NB4 (cell line): ENCODE measurements at regions not wholly inside any gene's neighbourhood (a gene's known extent, or its start where the extent isn't known, plus 50 kb on each side); places are given as distances from the start of the nearest gene placed in this dataset.

Source experiments
- POLR2A ChIP-seq: IDR thresholded peaks from 2 replicates; pipeline ENCODE4 v1.6.1; 2011; ENCODE audit warnings: mild to moderate bottlenecking; ENCODE audit not compliant: insufficient read length; ENCODE audit errors: extremely low read depth
- TF ChIP-seq, protein P1 (sequence below): IDR thresholded peaks from one replicate; pipeline ENCODE4 v1.5.1; 2012; ENCODE audit warnings: low read depth, low read length

DNA sequence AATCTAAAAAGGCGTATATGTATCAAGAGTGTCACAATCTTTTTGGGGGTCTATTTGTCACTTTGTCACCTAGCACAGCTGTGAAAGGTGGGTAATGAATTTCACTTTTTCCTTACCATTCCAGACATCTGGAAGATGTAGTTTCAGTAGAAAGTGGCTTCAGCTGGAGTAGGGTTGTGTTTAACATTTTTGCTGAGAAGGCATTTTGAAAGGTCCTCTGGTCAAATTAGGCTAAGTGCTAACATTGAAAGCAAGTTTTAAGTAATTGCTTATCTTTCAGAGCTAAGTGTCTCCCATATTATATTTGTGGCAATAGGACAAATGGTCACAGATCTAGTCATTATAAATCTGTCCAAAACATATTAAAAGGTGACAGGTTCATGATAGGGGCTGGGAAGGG lies 542.1 kb upstream of the SPHKAP start:
- TF ChIP-seq, protein P1, sequence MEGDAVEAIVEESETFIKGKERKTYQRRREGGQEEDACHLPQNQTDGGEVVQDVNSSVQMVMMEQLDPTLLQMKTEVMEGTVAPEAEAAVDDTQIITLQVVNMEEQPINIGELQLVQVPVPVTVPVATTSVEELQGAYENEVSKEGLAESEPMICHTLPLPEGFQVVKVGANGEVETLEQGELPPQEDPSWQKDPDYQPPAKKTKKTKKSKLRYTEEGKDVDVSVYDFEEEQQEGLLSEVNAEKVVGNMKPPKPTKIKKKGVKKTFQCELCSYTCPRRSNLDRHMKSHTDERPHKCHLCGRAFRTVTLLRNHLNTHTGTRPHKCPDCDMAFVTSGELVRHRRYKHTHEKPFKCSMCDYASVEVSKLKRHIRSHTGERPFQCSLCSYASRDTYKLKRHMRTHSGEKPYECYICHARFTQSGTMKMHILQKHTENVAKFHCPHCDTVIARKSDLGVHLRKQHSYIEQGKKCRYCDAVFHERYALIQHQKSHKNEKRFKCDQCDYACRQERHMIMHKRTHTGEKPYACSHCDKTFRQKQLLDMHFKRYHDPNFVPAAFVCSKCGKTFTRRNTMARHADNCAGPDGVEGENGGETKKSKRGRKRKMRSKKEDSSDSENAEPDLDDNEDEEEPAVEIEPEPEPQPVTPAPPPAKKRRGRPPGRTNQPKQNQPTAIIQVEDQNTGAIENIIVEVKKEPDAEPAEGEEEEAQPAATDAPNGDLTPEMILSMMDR, result no peak
- TF ChIP-seq POLR2A, result no peak
